Psoas muscle (tissue), 7 donors: ENCODE measurements at regions not wholly inside any gene's neighbourhood (a gene's known extent, or its start where the extent isn't known, plus 50 kb on each side); places are given as distances from the start of the nearest gene placed in this dataset.

ENCODE experiments used
- ATAC-seq, 4 donors: fragments of 200-7000 bp; cut with Tn5 transposase; one replicate each; pipeline ENCODE4 v1.9.1; 2020; ENCODE audit warnings: moderate library complexity in 3 of 4, mild to moderate bottlenecking in 2 of 4
- DNase-seq, 2 donors: peaks; one replicate each; pipeline ENCODE4 v3.0.0-alpha.2; 2020
- H3K27ac ChIP-seq: fragments of 200-600 bp; one replicate; pipeline ENCODE4 v1.8.0; 2022
- H3K27me3 ChIP-seq, 3 donors: fragments of 200-600 bp in 1 of 3; one replicate each; pipeline versions ENCODE4 v1.6.1 to v1.8.0; 2013 to 2022; ENCODE audit warnings: low read length in 2 of 3, mild to moderate bottlenecking in 2 of 3, moderate library complexity in 1 of 3; ENCODE audit not compliant: insufficient read depth in 3 of 3
- H3K36me3 ChIP-seq, 2 donors: fragments of 200-600 bp in 1 of 2; one replicate each; pipeline versions ENCODE4 v1.6.1 to v1.8.0; 2013 to 2022; ENCODE audit warnings: low read depth in 1 of 2, mild to moderate bottlenecking in 1 of 2, moderate library complexity in 1 of 2; ENCODE audit not compliant: insufficient read depth in 1 of 2
- H3K4me1 ChIP-seq: fragments of 200-600 bp; one replicate; pipeline ENCODE4 v1.8.0; 2022
- H3K4me3 ChIP-seq: fragments of 200-600 bp; one replicate; pipeline ENCODE4 v1.8.0; 2022; ENCODE audit warnings: mild to moderate bottlenecking
- H3K9me3 ChIP-seq: fragments of 200-600 bp; one replicate; pipeline ENCODE4 v1.8.0; 2022
- CTCF ChIP-seq: fragments of 200-600 bp; IDR thresholded peaks from one replicate; pipeline ENCODE4 v1.8.0; 2022; ENCODE audit warnings: antibody characterized with exemption
- WGBS, 3 donors: extraction: QIAGEN DNeasy Blood & Tissue Kit; methylation state at CpG; one replicate each; pipeline versions ENCODE4 v1.1.6 to v1.1.7; 2013; 5-methylcytosine and 5-hydroxymethylcytosine counted together
- intact Hi-C, 2 donors: fragments of 100-400 bp; cut with DNase I; formaldehyde crosslinking; loops; one replicate each; pipeline versions ENCODE4 v1.11.0 to v1.14.2; 2022
- donor health status: healthy with polysubstance abuse.
- donor health status: DM: no; HTN: no; CAD: no; lungs with moderate emphysema.
- donor health status: Bipolar disorder and iron deficiency.
- donor health status: healthy.
- donor health status: DM: yes; HTN: yes; CAD: no.
- donor health status: DM: no; HTN: no; CAD: no.
- donor health status: DM: yes; HTN: yes; CAD: no.

GRCh38 chr10:130776724-130777123, 534.8 kb downstream of the TCERG1L start:
- ATAC-seq, result no peak
- intact Hi-C loops, result no loop called here
- no peak for DNase-seq

GRCh38 chr10:130777507-130778165, 533.9 kb downstream of the TCERG1L start:
- H3K4me1 ChIP-seq, result no peaks in the 10 kb centered on the region
- WGBS, 3 donors, result 88 to 92% (median 91%) methylated on average over 15 of the region's 15 CpGs
- no peak overlapping the region for H3K4me3 ChIP-seq
- DNase-seq (no peak), ATAC-seq (no peak)
- no peak overlapping the region for H3K27ac ChIP-seq
- no peaks in the 10 kb centered on the region for H3K36me3 ChIP-seq
- no peak for TF ChIP-seq CTCF
- intact Hi-C loops, result no loop called here
- H3K9me3 ChIP-seq, result no peaks in the 10 kb centered on the region
- H3K27me3 ChIP-seq, result peaks cover 0 to 8% (median 1%) of the 10 kb centered on the region in 3 donors

More at GRCh38 chr10:130776724-130777123, 534.8 kb downstream of the TCERG1L start:
- TF ChIP-seq CTCF, result no peak
- Histone ChIP-seq H3K4me3 (no peak overlapping the region), H3K9me3 (no peaks in the 10 kb centered on the region), H3K27me3 (peaks cover 0 to 18% (median 4%) of the 10 kb centered on the region in 3 donors), H3K36me3 (no peaks in the 10 kb centered on the region), H3K4me1 (no peaks in the 10 kb centered on the region), H3K27ac (no peak overlapping the region)
- 57 to 77% (median 63%) methylated on average over 10 of the region's 10 CpGs for WGBS, 3 donors

- no peaks in the 10 kb centered on the region for H3K36me3 ChIP-seq
- intact Hi-C loops, result no loop called here
- H3K27ac ChIP-seq, result no peak overlapping the region
- H3K9me3 ChIP-seq, result no peaks in the 10 kb centered on the region
- no peaks in the 10 kb centered on the region for H3K4me1 ChIP-seq
- DNase-seq, result no peak
- no peak for TF ChIP-seq CTCF
- WGBS, 3 donors, result 63 to 70% (median 67%) methylated on average over 7 of the region's 7 CpGs
- no peak overlapping the region for H3K4me3 ChIP-seq
- ATAC-seq, result no peak
- H3K27me3 ChIP-seq, result peaks cover 0 to 6% (median 1%) of the 10 kb centered on the region in 3 donors
These were observed 533.4 kb downstream of the TCERG1L start for GRCh38 chr10:130778166-130778545.

- no peak for ATAC-seq
These were observed 530.8 kb downstream of the TCERG1L start for GRCh38 chr10:130780763-130781162.

More at GRCh38 chr10:130780763-130781162, 530.8 kb downstream of the TCERG1L start:
- H3K9me3 ChIP-seq, result no peaks in the 10 kb centered on the region
- 5 to 19% (median 7%) methylated on average over 9 of the region's 9 CpGs for WGBS, 3 donors
- DNase-seq, result no peak
- TF ChIP-seq CTCF, result no peak
- H3K27ac ChIP-seq, result no peak overlapping the region
- no peak overlapping the region for H3K4me3 ChIP-seq
- no peaks in the 10 kb centered on the region for H3K36me3 ChIP-seq
- peaks cover 0 to 1% (median 0%) of the 10 kb centered on the region in 3 donors for H3K27me3 ChIP-seq
- H3K4me1 ChIP-seq, result no peaks in the 10 kb centered on the region
- intact Hi-C loops, result no loop called here
